Ramos (cell line): ENCODE measurements at regions not wholly inside any gene's neighbourhood (a gene's known extent, or its start where the extent isn't known, plus 50 kb on each side); places are given as distances from the start of the nearest gene placed in this dataset.
"Not testable (repeated sequence)": the region's sequence is repeated elsewhere in the genome, so short reads cannot be mapped to it uniquely, and the experiment has no call there.

Experiments
- in situ Hi-C: fragments of 300-500 bp; cut with MboI; formaldehyde crosslinking; loops from one replicate; pipeline ENCODE4 v1.14.3; 2022; ENCODE audit warnings: low sequenced_read_pairs; ENCODE audit not compliant: unreplicated experiment

DNA sequence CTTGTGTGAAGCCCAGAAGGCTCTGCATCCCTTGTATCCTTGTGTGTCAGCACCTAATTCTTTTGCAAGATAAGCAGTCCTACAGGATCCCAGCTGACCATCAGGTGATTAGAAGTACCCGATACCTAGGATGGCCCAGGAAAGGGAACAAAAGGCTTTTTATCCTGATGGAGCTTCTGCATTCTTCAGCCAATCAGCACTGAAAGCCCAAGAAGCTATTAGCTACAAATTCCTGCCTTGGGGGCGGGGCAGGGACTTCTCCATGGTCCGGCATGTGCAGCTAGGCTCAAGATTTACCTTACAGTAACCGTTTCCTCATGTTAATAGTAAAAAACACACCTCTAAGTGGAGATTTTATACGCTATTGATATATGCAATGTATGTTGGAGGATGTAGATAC, 264.6 kb upstream of the THUMPD2 start:
- in situ Hi-C loops = no loop called here

GRCh38 chr2:40043191-40043590, 264.1 kb upstream of the THUMPD2 start:
- in situ Hi-C loops = no loop called here

DNA sequence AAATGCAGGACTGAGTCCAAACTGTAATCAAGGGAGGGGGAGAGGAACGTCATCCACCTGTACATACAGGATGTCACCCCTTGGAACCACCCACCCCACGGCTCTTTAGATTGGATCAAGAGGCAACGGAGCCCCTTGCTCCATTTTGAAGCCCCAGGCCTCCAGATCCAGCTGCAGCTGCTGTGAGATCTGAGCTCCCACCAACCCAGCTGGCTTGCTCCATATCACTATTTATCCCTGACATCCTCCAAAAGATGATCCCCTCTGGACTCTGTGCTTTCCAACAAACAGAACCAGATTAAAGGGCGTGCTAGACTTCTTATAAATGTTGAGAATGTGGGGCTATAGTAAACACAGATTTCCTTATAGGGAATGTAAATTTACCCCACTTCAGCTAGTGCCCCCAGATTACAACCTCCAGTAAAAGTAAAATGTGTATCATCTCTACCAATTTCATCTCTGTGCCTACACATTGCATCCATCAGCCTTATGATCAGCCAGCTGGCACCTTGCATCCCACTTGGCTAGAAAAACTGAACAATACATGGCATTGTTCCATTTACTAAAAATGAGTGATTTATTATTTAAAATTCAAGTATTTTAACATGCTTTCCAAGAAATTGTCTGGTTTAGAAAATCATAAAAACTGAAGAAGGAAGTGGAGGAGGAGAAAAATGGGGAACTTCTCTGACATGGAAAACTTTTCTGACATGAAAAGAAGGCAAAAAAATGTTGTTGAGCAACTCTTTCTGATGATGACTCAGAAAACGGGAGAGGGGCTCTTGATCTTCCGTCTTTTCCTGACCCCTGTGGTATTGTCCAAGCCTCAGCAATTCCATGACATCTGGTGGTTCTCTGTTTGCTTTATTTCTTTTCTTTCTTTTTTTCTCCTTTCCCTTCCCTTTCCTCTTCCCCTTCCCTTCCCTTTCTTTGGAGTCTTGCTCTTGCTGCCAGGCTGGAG, 262.6 kb upstream of the THUMPD2 start:
- in situ Hi-C loops = no loop called here

DNA sequence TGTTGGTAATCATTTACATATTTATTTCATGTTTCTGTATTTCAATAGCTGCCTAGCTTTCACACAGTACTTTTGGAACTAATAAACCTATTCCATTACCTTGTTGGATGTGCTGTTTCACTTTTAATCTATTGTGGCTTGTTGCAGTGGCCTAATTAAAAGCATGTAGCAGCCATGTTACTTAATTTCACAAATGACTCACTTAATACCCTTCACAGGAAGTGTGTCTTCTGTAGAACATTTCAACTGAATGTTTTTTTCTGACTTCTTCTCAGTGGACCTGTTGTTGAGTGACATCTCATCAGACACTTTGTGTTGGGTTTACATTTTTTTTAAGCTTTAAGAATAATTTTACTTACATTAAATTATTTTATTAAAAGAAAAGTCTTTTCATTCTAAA, 260.5 kb upstream of the THUMPD2 start:
- in situ Hi-C loops = no loop called here

DNA sequence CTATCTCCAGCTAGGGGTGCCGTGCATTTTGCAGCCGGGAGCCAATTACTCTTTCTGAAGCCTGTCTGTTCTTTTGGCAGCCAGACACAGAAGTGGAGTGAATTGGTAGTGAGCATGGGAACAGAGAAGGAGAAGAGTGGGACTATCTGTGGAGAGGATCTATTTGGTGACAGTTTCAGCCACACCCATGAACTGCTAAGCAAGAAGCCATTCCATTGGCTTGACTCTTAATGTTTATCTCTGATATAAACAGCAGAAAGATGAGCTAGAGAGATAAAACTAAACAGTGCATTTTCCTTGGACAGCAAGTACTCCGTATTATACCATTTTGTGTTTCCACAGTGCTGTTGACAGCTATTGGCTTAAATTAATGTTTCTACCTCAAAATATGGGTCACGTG, 259.6 kb upstream of the THUMPD2 start:
- in situ Hi-C loops = no loop called here

DNA sequence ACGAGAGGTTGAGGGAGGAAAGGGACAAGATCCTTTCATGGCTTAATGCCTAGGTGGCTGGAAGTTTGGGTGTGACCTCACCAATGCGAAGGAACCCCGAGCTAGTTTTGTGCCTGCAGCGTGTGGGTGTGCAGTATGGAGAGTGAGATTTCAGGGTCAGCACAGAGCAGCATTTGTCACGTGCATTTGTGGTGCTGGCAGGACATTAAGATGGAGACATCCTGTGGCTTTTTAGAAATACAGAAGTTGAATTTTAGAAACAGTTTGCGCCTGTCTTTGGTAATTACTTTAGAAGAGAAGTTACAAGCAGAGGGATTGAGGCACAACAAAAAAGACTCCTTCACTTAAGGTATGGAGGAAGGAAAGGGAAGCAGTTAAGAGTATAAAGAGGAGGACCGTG, 258.2 kb upstream of the THUMPD2 start:
- in situ Hi-C loops = no loop called here

DNA sequence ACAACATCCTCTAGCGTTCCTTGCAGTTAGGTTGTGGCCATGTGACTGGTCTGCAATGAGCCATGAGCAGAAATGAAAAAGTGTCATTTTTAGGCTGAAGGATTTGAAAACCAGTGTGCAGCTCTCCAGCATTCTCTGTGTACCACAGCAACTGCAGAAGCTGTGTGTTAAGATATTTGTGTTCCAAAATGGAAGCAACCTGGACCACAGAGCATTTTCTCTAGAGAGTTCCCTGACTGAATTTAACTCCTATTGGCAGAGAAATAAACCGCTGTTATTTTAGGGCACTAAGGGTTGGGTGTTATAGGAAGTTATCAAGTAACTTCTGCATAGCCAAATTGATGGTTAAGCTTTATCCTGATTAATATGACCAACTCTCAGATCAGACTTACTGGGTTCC, 257.2 kb upstream of the THUMPD2 start:
- in situ Hi-C loops = no loop called here

GRCh38 chr2:40034801-40035200, 255.7 kb upstream of the THUMPD2 start:
- in situ Hi-C loops = no loop called here

GRCh38 chr2:40034198-40034597, 255.1 kb upstream of the THUMPD2 start:
- in situ Hi-C loops = no loop called here

DNA sequence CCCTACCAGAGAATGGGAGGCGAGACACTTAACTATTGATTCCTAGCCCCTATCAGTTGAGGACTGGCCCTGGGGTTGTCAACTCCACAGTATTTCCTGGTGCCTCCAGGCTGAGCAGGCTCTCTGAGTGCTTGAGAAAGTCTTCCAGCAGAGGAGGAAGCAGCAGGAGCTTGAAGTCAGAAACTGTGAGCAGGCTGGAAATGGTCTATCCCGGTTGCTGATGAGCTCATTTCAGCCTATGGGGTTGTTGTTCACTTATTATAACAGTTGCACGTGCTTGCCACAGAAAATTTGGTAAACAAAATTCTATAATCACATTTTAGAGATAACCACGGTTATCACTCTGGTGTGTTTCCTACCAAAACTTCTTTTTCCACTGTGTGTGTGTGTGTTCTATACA, 254.7 kb upstream of the THUMPD2 start:
- in situ Hi-C loops = no loop called here

GRCh38 chr2:40032650-40033319, 253.7 kb upstream of the THUMPD2 start:
- in situ Hi-C loops = no loop called here

DNA sequence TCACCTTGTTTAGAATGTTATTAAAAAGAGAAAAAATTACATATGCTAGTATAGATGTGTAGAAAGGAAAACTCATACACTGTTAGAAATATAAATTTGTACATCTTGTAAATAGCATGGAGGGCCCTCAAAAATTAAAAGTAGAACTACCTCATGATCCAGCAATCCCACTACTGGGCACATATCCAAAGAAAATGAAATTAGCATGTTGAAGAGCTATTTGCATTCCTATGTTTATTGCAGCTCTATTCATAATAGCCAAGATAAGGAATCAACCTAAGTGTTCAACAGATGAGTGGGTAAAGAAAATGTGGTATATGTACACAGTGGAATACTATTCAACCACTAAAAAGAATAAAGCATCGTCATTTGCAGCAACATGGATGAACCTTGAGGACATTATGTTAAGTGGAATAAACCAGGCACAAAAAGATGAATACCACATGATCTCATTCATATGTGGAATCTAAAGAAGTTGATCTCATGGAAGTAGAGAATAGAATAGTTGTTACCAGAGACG, 251.5 kb upstream of the THUMPD2 start:
- in situ Hi-C loops = no loop called here

- in situ Hi-C loops = no loop called here
These were observed 249.9 kb upstream of the THUMPD2 start for GRCh38 chr2:40028792-40029488.

DNA sequence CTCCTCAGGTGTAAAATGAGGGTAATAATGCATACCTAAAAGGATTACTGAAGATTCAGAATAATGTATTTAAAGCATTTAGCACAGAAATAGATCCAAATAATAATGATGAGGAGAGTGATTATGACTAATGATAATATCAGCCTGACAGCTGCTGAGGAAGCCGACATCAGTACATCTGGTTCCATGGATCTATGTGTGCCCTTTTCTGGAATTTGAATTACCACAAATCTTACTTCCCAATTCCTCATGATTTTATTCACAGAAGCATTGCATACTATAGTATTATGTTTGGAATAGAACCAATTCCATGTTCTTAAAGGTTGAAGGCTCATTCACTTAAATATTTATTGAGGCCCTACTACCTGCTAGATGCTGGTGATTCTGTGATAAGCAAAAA, 248.9 kb upstream of the THUMPD2 start:
- in situ Hi-C loops = no loop called here

DNA sequence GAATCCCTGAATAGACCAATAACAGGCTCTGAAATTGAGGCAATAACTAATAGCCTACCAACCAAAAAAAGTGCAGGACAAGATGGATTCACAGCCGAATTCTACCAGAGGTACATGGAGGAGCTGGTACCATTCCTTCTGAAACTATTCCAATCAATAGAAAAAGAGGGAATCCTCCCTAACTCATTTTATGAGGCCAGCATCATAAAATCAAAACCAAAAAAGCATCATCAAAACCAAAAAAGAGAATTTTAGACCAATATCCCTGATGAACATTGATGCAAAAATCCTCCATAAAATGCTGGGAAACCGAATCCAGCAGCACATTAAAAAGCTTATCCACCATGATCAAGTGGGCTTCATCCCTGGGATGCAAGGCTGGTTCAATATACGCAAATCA, 246.2 kb upstream of the THUMPD2 start:
- in situ Hi-C loops = not testable (repeated sequence)

DNA sequence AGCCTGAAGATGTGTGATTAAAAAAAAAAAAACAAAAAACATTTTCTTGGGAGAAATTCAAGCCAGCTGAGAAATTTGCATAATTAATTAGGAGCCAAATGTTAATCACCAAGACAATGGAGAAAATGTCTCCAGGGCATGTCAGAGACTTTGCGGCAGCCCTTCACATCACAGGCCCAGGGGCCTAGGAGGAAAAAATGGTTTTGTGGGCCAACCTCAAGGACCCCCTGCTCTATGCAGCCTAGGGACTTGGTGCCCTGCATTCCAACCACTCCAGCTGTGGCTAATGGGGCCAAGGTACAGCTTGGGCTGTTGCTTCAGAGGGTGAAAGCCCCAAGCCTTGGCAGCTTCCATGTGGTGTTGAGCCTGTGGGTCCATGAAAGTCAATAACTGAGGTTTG, 241.9 kb upstream of the THUMPD2 start:
- in situ Hi-C loops = no loop called here

- in situ Hi-C loops = no loop called here
These were observed 237.3 kb upstream of the THUMPD2 start for GRCh38 chr2:40016151-40016885.

DNA sequence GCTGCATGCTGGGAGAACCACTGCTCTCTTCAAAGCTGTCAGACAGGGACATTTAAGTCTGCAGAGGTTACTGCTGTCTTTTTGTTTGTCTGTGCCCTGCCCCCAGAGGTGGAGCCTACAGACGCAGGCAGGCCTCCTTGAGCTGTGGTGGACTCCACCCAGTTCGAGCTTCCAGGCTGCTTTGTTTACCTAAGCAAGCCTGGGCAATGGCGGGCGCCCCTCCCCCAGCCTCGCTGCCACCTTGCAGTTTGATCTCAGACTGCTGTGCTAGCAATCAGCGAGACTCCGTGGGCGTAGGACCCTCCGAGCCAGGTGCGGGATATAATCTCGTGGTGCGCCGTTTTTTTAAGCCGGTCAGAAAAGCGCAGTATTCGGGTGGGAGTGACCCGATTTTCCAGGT, 234.9 kb upstream of the THUMPD2 start:
- in situ Hi-C loops = not testable (repeated sequence)

GRCh38 chr2:40004336-40004735, 225.3 kb upstream of the THUMPD2 start:
- in situ Hi-C loops = no loop called here

DNA sequence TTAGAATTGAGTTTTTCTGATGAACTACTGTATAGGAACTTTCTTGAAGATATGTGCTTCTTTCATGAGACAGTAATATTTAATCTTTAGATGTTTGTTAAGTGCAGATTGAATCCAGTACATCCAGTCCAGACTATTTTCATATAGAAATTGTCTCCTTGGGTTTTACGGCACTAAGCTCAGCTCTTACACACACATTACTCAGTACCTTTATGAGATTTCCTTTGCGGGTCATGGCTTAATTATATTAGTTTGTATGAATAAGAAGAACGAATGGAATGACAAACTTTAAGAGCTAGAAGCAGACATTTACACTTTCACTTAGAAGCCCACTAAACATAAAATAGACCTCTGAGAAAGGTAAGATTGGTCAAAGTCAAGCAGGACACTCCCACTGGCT, 223.3 kb upstream of the THUMPD2 start:
- in situ Hi-C loops = no loop called here
